Omental fat pad (tissue), 3 donors: ENCODE measurements at regions not wholly inside any gene's neighbourhood (a gene's known extent, or its start where the extent isn't known, plus 50 kb on each side); places are given as distances from the start of the nearest gene placed in this dataset.

Experiments used
- ATAC-seq: fragments of 150-250 bp; one replicate; pipeline ENCODE4 v1.9.1; 2016; ENCODE audit warnings: mild to moderate bottlenecking, moderate library complexity; ENCODE audit not compliant: low FRiP score
- DNase-seq: peaks from one replicate; pipeline ENCODE4 v3.0.0-alpha.2; 2019; ENCODE audit warnings: low spot score
- CTCF ChIP-seq, 3 donors: fragments of 450-650 bp; IDR thresholded peaks; one replicate each; pipeline ENCODE4 v1.5.1; 2016 to 2017; ENCODE audit warnings: antibody characterized with exemption in 3 of 3, mild to moderate bottlenecking in 3 of 3, moderate library complexity in 2 of 3

GRCh38 chr10:91012502-91012901 lies 91.6 kb upstream of the ANKRD1 start:
- DNase-seq = no peak
- ATAC-seq = no peak
- TF ChIP-seq CTCF (IDR thresholded peaks at IDR 0.05) = no peak

GRCh38 chr10:91013985-91014384 lies 93.1 kb upstream of the ANKRD1 start:
- DNase-seq = no peak

GRCh38 chr10:91017198-91017597 lies 96.3 kb upstream of the ANKRD1 start:
- no peak for TF ChIP-seq CTCF (IDR thresholded peaks at IDR 0.05)
- ATAC-seq = no peak
- DNase-seq = no peak

More at GRCh38 chr10:91013985-91014384, 93.1 kb upstream of the ANKRD1 start:
- no peak for ATAC-seq
- TF ChIP-seq CTCF (IDR thresholded peaks at IDR 0.05) = no peak

- no peak for TF ChIP-seq CTCF (IDR thresholded peaks at IDR 0.05)
- no peak for DNase-seq
- ATAC-seq = no peak
Observed at GRCh38 chr10:91021901-91022300, 101.0 kb upstream of the ANKRD1 start.

- no peak for TF ChIP-seq CTCF (IDR thresholded peaks at IDR 0.05)
Observed at GRCh38 chr10:91022390-91022789, 101.5 kb upstream of the ANKRD1 start.

GRCh38 chr10:91022924-91023699 lies 102.2 kb upstream of the ANKRD1 start:
- no peak for TF ChIP-seq CTCF (IDR thresholded peaks at IDR 0.05)
- no peak for DNase-seq
- no peak for ATAC-seq

More at GRCh38 chr10:91022390-91022789, 101.5 kb upstream of the ANKRD1 start:
- DNase-seq (no peak), ATAC-seq (no peak)
